ENCODE measurements at regions not wholly inside any gene's neighbourhood (a gene's known extent, or its start where the extent isn't known, plus 50 kb on each side); places are given as distances from the start of the nearest gene placed in this dataset.
"Not testable (repeated sequence)": the region's sequence is repeated elsewhere in the genome, so short reads cannot be mapped to it uniquely, and the experiment has no call there.

- Histone ChIP-seq H3K4me3 (replicated peaks in 1 of 3) (no peak overlapping the region), H3K27me3 (no peaks in the 10 kb centered on the region), H3K27ac (no peak overlapping the region), H3K9me3 (no peaks in the 10 kb centered on the region), H3K36me3 (no peaks in the 10 kb centered on the region), H3K4me1 (no peaks in the 10 kb centered on the region)
- 77% methylated on average over 5 of the region's 10 CpGs; no CpG with 5 or more reads in 1 of the 2 donors for WGBS, 2 donors
- no peak for TF ChIP-seq CTCF (IDR thresholded peaks at IDR 0.05)
- no peak for TF ChIP-seq POLR2A (IDR thresholded peaks at IDR 0.05)
- no peak for DNase-seq
- intact Hi-C loops (cut with DNase I), result no loop called here
Observed at GRCh38 chr21:14013056-14013603, 197.6 kb downstream of the LIPI start.

- no peaks in the 10 kb centered on the region for H3K36me3 ChIP-seq
- no peak overlapping the region for H3K4me3 ChIP-seq (replicated peaks in 1 of 3)
- WGBS, 2 donors, result 90% methylated on average over 6 of the region's 9 CpGs; no CpG with 5 or more reads in 1 of the 2 donors
- H3K9me3 ChIP-seq, result no peaks in the 10 kb centered on the region
- H3K4me1 ChIP-seq, result no peaks in the 10 kb centered on the region
- H3K27ac ChIP-seq, result no peak overlapping the region
- no peaks in the 10 kb centered on the region for H3K27me3 ChIP-seq
- TF ChIP-seq POLR2A (IDR thresholded peaks at IDR 0.05), result no peak
- TF ChIP-seq CTCF (IDR thresholded peaks at IDR 0.05), result no peak
- intact Hi-C loops (cut with DNase I), result no loop called here
- no peak for DNase-seq
Observed at GRCh38 chr21:14012409-14012808, 198.3 kb downstream of the LIPI start.

- whole genome bisulfite sequencing, 2 donors, result 84 to 87% methylated on average over 14 to 16 of the region's 17 CpGs
- H3K36me3 ChIP-seq; H3K27me3 ChIP-seq; H3K27ac ChIP-seq; H3K4me1 ChIP-seq; DNase-seq; H3K4me3 ChIP-seq (replicated peaks in 1 of 3); intact Hi-C loops (cut with DNase I); H3K9me3 ChIP-seq: not testable (repeated sequence)
Observed at GRCh38 chr21:14011751-14012150, 199.0 kb downstream of the LIPI start.

GRCh38 chr21:14011149-14011548 lies 199.6 kb downstream of the LIPI start:
- DNase-seq; H3K27me3 ChIP-seq; H3K36me3 ChIP-seq; intact Hi-C loops (cut with DNase I); H3K4me3 ChIP-seq (replicated peaks in 1 of 3); H3K4me1 ChIP-seq; H3K9me3 ChIP-seq; H3K27ac ChIP-seq: not testable (repeated sequence)
- WGBS, 2 donors, result 85 to 92% methylated on average over 15 to 24 of the region's 24 CpGs

- Histone ChIP-seq H3K4me1 (no peaks in the 10 kb centered on the region), H3K36me3 (no peaks in the 10 kb centered on the region), H3K27ac (no peak overlapping the region), H3K27me3 (no peaks in the 10 kb centered on the region), H3K4me3 (replicated peaks in 1 of 3) (no peak overlapping the region), H3K9me3 (no peaks in the 10 kb centered on the region)
- intact Hi-C loops (cut with DNase I), result no loop called here
- 86 to 97% methylated on average over 7 to 8 of the region's 8 CpGs for WGBS, 2 donors
- no peak for TF ChIP-seq CTCF (IDR thresholded peaks at IDR 0.05)
- TF ChIP-seq POLR2A (IDR thresholded peaks at IDR 0.05), result no peak
- no peak for DNase-seq
Observed at GRCh38 chr21:14010729-14011128, 200.0 kb downstream of the LIPI start.

- H3K4me1 ChIP-seq; intact Hi-C loops (cut with DNase I); H3K36me3 ChIP-seq; DNase-seq; H3K27me3 ChIP-seq; H3K27ac ChIP-seq; H3K4me3 ChIP-seq (replicated peaks in 1 of 3); H3K9me3 ChIP-seq: not testable (repeated sequence)
- whole genome bisulfite sequencing, 2 donors, result 53 to 96% methylated on average over 2 to 3 of the region's 6 CpGs
Observed at GRCh38 chr21:14009990-14010389, 200.8 kb downstream of the LIPI start.

GRCh38 chr21:14009238-14009981 lies 201.3 kb downstream of the LIPI start:
- H3K9me3 ChIP-seq; H3K27ac ChIP-seq; H3K27me3 ChIP-seq; DNase-seq; H3K36me3 ChIP-seq; intact Hi-C loops (cut with DNase I); H3K4me1 ChIP-seq; H3K4me3 ChIP-seq (replicated peaks in 1 of 3): not testable (repeated sequence)
- 91 to 98% methylated on average over 7 to 14 of the region's 22 CpGs for WGBS, 2 donors

GRCh38 chr21:14008436-14008835 lies 202.3 kb downstream of the LIPI start:
- 67 to 75% methylated on average over 1 to 4 of the region's 5 CpGs for WGBS, 2 donors
- not testable (repeated sequence) for H3K27me3 ChIP-seq
- DNase-seq, result peak; percentile 43 to 56

GRCh38 chr21:14008006-14008405 lies 202.7 kb downstream of the LIPI start:
- intact Hi-C loops (cut with DNase I); H3K4me3 ChIP-seq (replicated peaks in 1 of 3); H3K27me3 ChIP-seq; DNase-seq; H3K27ac ChIP-seq; H3K36me3 ChIP-seq; H3K9me3 ChIP-seq; H3K4me1 ChIP-seq: not testable (repeated sequence)
- WGBS, 2 donors, result 88% methylated on average over 4 of the region's 17 CpGs; no CpG with 5 or more reads in 1 of the 2 donors

More at GRCh38 chr21:14008436-14008835, 202.3 kb downstream of the LIPI start:
- H3K4me3 ChIP-seq (replicated peaks in 1 of 3); H3K9me3 ChIP-seq; H3K4me1 ChIP-seq; H3K36me3 ChIP-seq; intact Hi-C loops (cut with DNase I); H3K27ac ChIP-seq: not testable (repeated sequence)

GRCh38 chr21:14006144-14006543 lies 204.6 kb downstream of the LIPI start:
- H3K4me3 ChIP-seq (replicated peaks in 1 of 3); H3K36me3 ChIP-seq; H3K9me3 ChIP-seq; DNase-seq; H3K27me3 ChIP-seq; intact Hi-C loops (cut with DNase I); H3K4me1 ChIP-seq; H3K27ac ChIP-seq: not testable (repeated sequence)
- 83 to 86% methylated on average over 5 to 6 of the region's 7 CpGs for WGBS, 2 donors
